ENCODE measurements at regions not wholly inside any gene's neighbourhood (a gene's known extent, or its start where the extent isn't known, plus 50 kb on each side); places are given as distances from the start of the nearest gene placed in this dataset.

DNA sequence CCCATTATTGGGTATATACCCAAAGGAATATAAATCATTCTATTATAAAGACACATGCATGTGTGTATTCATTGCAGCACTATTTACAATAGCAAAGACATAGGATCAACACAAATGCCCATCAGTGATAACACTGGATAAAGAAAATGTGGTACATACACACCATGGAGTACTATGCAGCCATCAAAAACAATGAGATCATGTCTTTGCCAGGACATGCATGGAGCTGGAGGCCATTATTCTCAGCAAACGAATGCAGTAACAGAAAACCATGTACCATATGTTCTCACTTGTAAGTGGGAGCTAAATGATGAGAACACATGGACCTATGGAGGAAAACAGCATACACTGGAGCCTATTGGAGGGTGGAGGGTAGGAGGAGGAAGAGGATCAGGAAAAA is 402.4 kb downstream of the CSNK1G3 start:
- intact Hi-C loops (cut with micrococcal nuclease), result no loop called here

DNA sequence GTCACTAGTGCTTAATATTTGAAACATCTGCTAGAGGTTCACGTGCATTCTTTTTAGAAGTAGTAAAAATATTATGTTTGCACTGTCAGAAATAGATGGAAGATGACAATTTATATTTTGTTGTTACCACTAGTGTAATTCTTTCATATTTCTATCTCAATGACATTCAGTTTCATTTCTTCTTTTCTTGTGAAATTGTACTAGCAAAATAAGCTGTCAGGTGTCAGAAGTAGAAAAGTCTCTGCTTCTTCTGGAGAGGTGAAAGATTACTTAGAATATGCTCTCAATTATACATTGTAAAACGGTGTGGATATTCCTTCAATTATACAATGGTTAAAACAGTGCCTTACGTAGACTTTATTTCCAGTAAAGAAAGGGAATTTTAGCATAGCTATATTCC is 395.4 kb downstream of the CSNK1G3 start:
- H3K27ac ChIP-seq (ENCODE audit: low read length in 2 of 2), result no peak overlapping the region
- no peaks in the 10 kb centered on the region for H3K36me3 ChIP-seq (replicated peaks in 1 of 2; ENCODE audit: control extremely low read depth in 1 of 2, control insufficient read depth in 1 of 2, extremely low read depth in 1 of 2, insufficient read depth in 2 of 2, low read length in 1 of 2)
- CTCF ChIA-PET, result no interaction called here
- no peaks in the 10 kb centered on the region for H4K20me1 ChIP-seq (ENCODE audit: control insufficient read depth, insufficient read depth, low read length, poor library complexity, severe bottlenecking)
- H2AFZ ChIP-seq (ENCODE audit: insufficient read depth, low read depth, low read length, poor library complexity, severe bottlenecking), result no peak overlapping the region
- POLR2A ChIA-PET, result no interaction called here
- intact Hi-C loops (cut with micrococcal nuclease), result no loop called here
- WGBS (ENCODE audit: insufficient coverage), result no CpG with 5 or more reads among the region's 3 CpGs
- no peaks in the 10 kb centered on the region for H3K27me3 Mint-ChIP-seq
- DNase-seq (peak; percentile 21), ATAC-seq (ENCODE audit: low read depth) (no peak)
- no peak overlapping the region for H3K9ac ChIP-seq (ENCODE audit: low read length)
- no peaks in the 10 kb centered on the region for H3K9me3 ChIP-seq (ENCODE audit: control extremely low read depth in 1 of 3, control insufficient read depth in 2 of 3, insufficient read depth in 1 of 3, low read length in 2 of 3)
- TF ChIP-seq CTCF (IDR thresholded peaks at IDR 0.05), result no peak
- TF ChIP-seq EZH2 (IDR thresholded peaks at IDR 0.05; ENCODE audit: borderline replicate concordance, insufficient read depth, low read depth, low read length, poor library complexity, severe bottlenecking), result no peak
- peak overlapping the region; percentile 56 for H3K4me3 Mint-ChIP-seq
- no peak overlapping the region for H3K27ac Mint-ChIP-seq
- H3K79me2 ChIP-seq (ENCODE audit: control insufficient read depth, insufficient read depth, low read length), result no peaks in the 10 kb centered on the region
- peaks cover 21% of the 10 kb centered on the region for H3K4me1 Mint-ChIP-seq
- no peak overlapping the region for H3K4me3 ChIP-seq (ENCODE audit: control extremely low read depth in 1 of 5, extremely low read depth in 1 of 5, insufficient read depth in 1 of 5, low read depth in 2 of 5, low read length in 4 of 5)
- H3K4me1 ChIP-seq (ENCODE audit: control insufficient read depth in 2 of 2, insufficient read depth in 2 of 2, low read length in 2 of 2), result peaks cover 8 to 16% of the 10 kb centered on the region in 2 donors
- H3K9me3 Mint-ChIP-seq (ENCODE audit: insufficient read depth), result no peaks in the 10 kb centered on the region
- H3K27me3 ChIP-seq (replicated peaks in 1 of 4; ENCODE audit: control extremely low read depth in 1 of 4, control insufficient read depth in 3 of 4, insufficient read depth in 4 of 4, low read length in 3 of 4), result no peaks in the 10 kb centered on the region
- peak overlapping the region; percentile 26 for H3K4me2 ChIP-seq (replicated peaks; ENCODE audit: low read depth, low read length, poor library complexity, severe bottlenecking)

More for the DNA sequence above, 402.4 kb downstream of the CSNK1G3 start:
- Histone ChIP-seq H3K79me2 (ENCODE audit: control insufficient read depth, insufficient read depth, low read length) (no peaks in the 10 kb centered on the region), H3K4me3 (ENCODE audit: control extremely low read depth in 1 of 5, extremely low read depth in 1 of 5, insufficient read depth in 1 of 5, low read depth in 2 of 5, low read length in 4 of 5) (no peak overlapping the region), H2AFZ (ENCODE audit: insufficient read depth, low read depth, low read length, poor library complexity, severe bottlenecking) (no peak overlapping the region), H3K4me2 (replicated peaks; ENCODE audit: low read depth, low read length, poor library complexity, severe bottlenecking) (no peak overlapping the region), H3K4me1 (ENCODE audit: control insufficient read depth in 2 of 2, insufficient read depth in 2 of 2, low read length in 2 of 2) (no peaks in the 10 kb centered on the region), H3K27me3 (replicated peaks in 1 of 4; ENCODE audit: control extremely low read depth in 1 of 4, control insufficient read depth in 3 of 4, insufficient read depth in 4 of 4, low read length in 3 of 4) (no peaks in the 10 kb centered on the region), H3K27ac (ENCODE audit: low read length in 2 of 2) (no peak overlapping the region), H3K9me3 (ENCODE audit: control extremely low read depth in 1 of 3, control insufficient read depth in 2 of 3, insufficient read depth in 1 of 3, low read length in 2 of 3) (peaks cover 0 to 6% (median 0%) of the 10 kb centered on the region in 3 donors), H4K20me1 (ENCODE audit: control insufficient read depth, insufficient read depth, low read length, poor library complexity, severe bottlenecking) (no peaks in the 10 kb centered on the region), H3K36me3 (replicated peaks in 1 of 2; ENCODE audit: control extremely low read depth in 1 of 2, control insufficient read depth in 1 of 2, extremely low read depth in 1 of 2, insufficient read depth in 2 of 2, low read length in 1 of 2) (no peaks in the 10 kb centered on the region), H3K9ac (ENCODE audit: low read length) (no peak overlapping the region)
- CTCF ChIA-PET, result no interaction called here
- WGBS (ENCODE audit: insufficient coverage), result no CpG with 5 or more reads among the region's 1 CpG
- POLR2A ChIA-PET, result no interaction called here
- no peak for DNase-seq
- no peak for ATAC-seq (ENCODE audit: low read depth)
- no peaks in the 10 kb centered on the region for H3K4me1 Mint-ChIP-seq
- no peaks in the 10 kb centered on the region for H3K27me3 Mint-ChIP-seq
- H3K27ac Mint-ChIP-seq, result no peak overlapping the region
- no peak overlapping the region for H3K4me3 Mint-ChIP-seq
- H3K9me3 Mint-ChIP-seq (ENCODE audit: insufficient read depth), result peaks cover 3% of the 10 kb centered on the region
- TF ChIP-seq CTCF (IDR thresholded peaks at IDR 0.05), result no peak
- no peak for TF ChIP-seq EZH2 (IDR thresholded peaks at IDR 0.05; ENCODE audit: borderline replicate concordance, insufficient read depth, low read depth, low read length, poor library complexity, severe bottlenecking)
